IMR-90 (cell line): ENCODE measurements at regions not wholly inside any gene's neighbourhood (a gene's known extent, or its start where the extent isn't known, plus 50 kb on each side); places are given as distances from the start of the nearest gene placed in this dataset.

Source experiments
- ATAC-seq: fragments of 200-7000 bp; cut with Tn5 transposase; 2 replicates; pipeline ENCODE4 v1.9.1; 2020; ENCODE audit warnings: low read depth, mild to moderate bottlenecking, moderate library complexity
- BruUV-seq: library from RNA; stranded (reverse); fragments of 400-500 nt; replicated peaks from 2 replicates; lab custom pipeline; 2021; lab: Mats Ljungman, UMichigan
- CTCF ChIA-PET: fragments of 300-600 bp; formaldehyde crosslinking; extraction: SDS; loops from one replicate; lab custom pipeline; 2021; ENCODE audit warnings: antibody characterized with exemption; lab: Yijun Ruan, JAX
- POLR2A ChIA-PET: fragments of 300-600 bp; sonication (Branson Sonifier 250); formaldehyde crosslinking; loops from one replicate; lab custom pipeline; 2022; ENCODE audit warnings: antibody characterized with exemption; ENCODE audit not compliant: unreplicated experiment; lab: Charles Lee
- DNase-seq: peaks from one replicate; pipeline ENCODE4 v3.0.0; 2013
- H2AFZ ChIP-seq: replicated peaks from 2 replicates; pipeline ENCODE3; 2013; ENCODE audit warnings: low read length, mild to moderate bottlenecking; ENCODE audit not compliant: poor library complexity
- H2AK5ac ChIP-seq: 2 replicates; pipeline ENCODE4 v1.6.1; 2013; ENCODE audit warnings: low read depth, low read length, inconsistent platforms
- H2AK9ac ChIP-seq: replicated peaks from 2 replicates; pipeline ENCODE3; 2013; ENCODE audit warnings: mild to moderate bottlenecking, low read depth, low read length, moderate library complexity; ENCODE audit not compliant: poor library complexity
- H2BK120ac ChIP-seq: 2 replicates; pipeline ENCODE4 v1.6.1; 2013; ENCODE audit warnings: low read depth, low read length, inconsistent platforms
- H2BK15ac ChIP-seq: 3 replicates; pipeline ENCODE4 v1.6.1; 2013; ENCODE audit warnings: low read depth, low read length, inconsistent platforms
- H2BK20ac ChIP-seq: 2 replicates; pipeline ENCODE4 v1.6.1; 2013; ENCODE audit warnings: low read depth, mild to moderate bottlenecking, inconsistent platforms, low read length, moderate library complexity
- H2BK5ac ChIP-seq: 2 replicates; pipeline ENCODE4 v1.6.1; 2013; ENCODE audit warnings: mild to moderate bottlenecking, low read depth, low read length, inconsistent platforms; ENCODE audit not compliant: poor library complexity, severe bottlenecking
- H3K14ac ChIP-seq: replicated peaks from 2 replicates; pipeline ENCODE4 v1.6.1; 2013; ENCODE audit warnings: low read depth, low read length, inconsistent platforms
- H3K18ac ChIP-seq: 2 replicates; pipeline ENCODE4 v1.6.1; 2013; ENCODE audit warnings: low read depth, low read length, control low read depth
- H3K23ac ChIP-seq: 2 replicates; pipeline ENCODE4 v1.6.1; 2013; ENCODE audit warnings: low read depth, low read length, inconsistent platforms
- H3K27ac ChIP-seq: 2 replicates; pipeline ENCODE4 v1.5.1; 2013; ENCODE audit warnings: mild to moderate bottlenecking, control low read depth, low read length; ENCODE audit not compliant: insufficient read depth
- H3K27me3 ChIP-seq: 2 replicates; pipeline ENCODE4 v1.6.1; 2013; ENCODE audit warnings: low read length; ENCODE audit not compliant: control insufficient read depth, insufficient read depth
- H3K36me3 ChIP-seq: 2 replicates; pipeline ENCODE4 v1.6.1; 2013; ENCODE audit warnings: low read length, mixed read lengths; ENCODE audit not compliant: control insufficient read depth, insufficient read depth
- H3K4ac ChIP-seq: 2 replicates; pipeline ENCODE4 v1.6.1; 2013; ENCODE audit warnings: low read depth, low read length, inconsistent platforms
- H3K4me1 ChIP-seq: 2 replicates; pipeline ENCODE4 v1.6.1; 2013; ENCODE audit warnings: low read length, mixed read lengths; ENCODE audit not compliant: control insufficient read depth, insufficient read depth
- H3K4me2 ChIP-seq: 2 replicates; pipeline ENCODE4 v1.6.1; 2013; ENCODE audit warnings: low read depth, mild to moderate bottlenecking, control low read depth, low read length, moderate library complexity
- H3K4me3 ChIP-seq: 2 replicates; pipeline ENCODE4 v1.5.1; 2013; ENCODE audit warnings: low read depth, mild to moderate bottlenecking, control low read depth, low read length, moderate library complexity; ENCODE audit not compliant: insufficient read depth
- H3K56ac ChIP-seq: 2 replicates; pipeline ENCODE4 v1.6.1; 2013; ENCODE audit warnings: low read length, inconsistent platforms; ENCODE audit not compliant: insufficient read depth; ENCODE audit errors: extremely low read depth
- H3K79me1 ChIP-seq, 2 experiments: 2 replicates each; pipeline ENCODE4 v1.6.1; 2013; ENCODE audit warnings: low read length in 2 of 2, inconsistent platforms in 1 of 2, low read depth in 1 of 2
- H3K9ac ChIP-seq: 2 replicates; pipeline ENCODE4 v1.6.1; 2013; ENCODE audit warnings: low read depth, low read length, control low read depth
- H3K9me1 ChIP-seq: 2 replicates; pipeline ENCODE4 v1.6.1; 2013; ENCODE audit warnings: low read length, inconsistent platforms; ENCODE audit not compliant: insufficient read depth
- H3K9me3 ChIP-seq: 2 replicates; pipeline ENCODE4 v1.6.1; 2013; ENCODE audit warnings: low read length; ENCODE audit not compliant: control insufficient read depth, insufficient read depth
- H4K20me1 ChIP-seq: 2 replicates; pipeline ENCODE4 v1.6.1; 2013; ENCODE audit warnings: low read length, inconsistent platforms; ENCODE audit not compliant: insufficient read depth
- H4K5ac ChIP-seq: 2 replicates; pipeline ENCODE4 v1.6.1; 2013; ENCODE audit warnings: mild to moderate bottlenecking, low read depth, low read length, control low read depth
- H4K8ac ChIP-seq, 2 experiments: 2 replicates each; pipeline ENCODE4 v1.6.1; 2013; ENCODE audit warnings: low read depth in 2 of 2, low read length in 2 of 2, control low read depth in 1 of 2, inconsistent platforms in 1 of 2
- H4K91ac ChIP-seq: 2 replicates; pipeline ENCODE4 v1.6.1; 2013; ENCODE audit warnings: low read depth, low read length, inconsistent platforms; ENCODE audit not compliant: insufficient read depth
- BHLHE40 ChIP-seq: fragments of 150-350 bp; IDR thresholded peaks from 2 replicates; pipeline ENCODE4 v1.6.1; 2016; ENCODE audit warnings: mild to moderate bottlenecking, low read depth, low read length
- FOS ChIP-seq: fragments of 150-350 bp; IDR thresholded peaks from 2 replicates; pipeline ENCODE4 v1.6.1; 2016; ENCODE audit warnings: low read depth, low read length
- MAZ ChIP-seq: IDR thresholded peaks from 2 replicates; pipeline ENCODE4 v1.6.1; 2012; ENCODE audit warnings: low read depth, mild to moderate bottlenecking, low read length, improper control_type of control experiment, moderate library complexity, borderline replicate concordance
- RAD21 ChIP-seq: IDR thresholded peaks from 2 replicates; pipeline ENCODE4 v1.6.1; 2012; ENCODE audit warnings: low read length, improper control_type of control experiment
- RCOR1 ChIP-seq: IDR thresholded peaks from 2 replicates; pipeline ENCODE4 v1.6.1; 2012; ENCODE audit warnings: mild to moderate bottlenecking, low read length, improper control_type of control experiment; ENCODE audit not compliant: insufficient replicate concordance
- RFX5 ChIP-seq: IDR thresholded peaks from 2 replicates; pipeline ENCODE4 v1.8.0; 2012; ENCODE audit warnings: low read depth, mild to moderate bottlenecking, low read length, moderate library complexity
- SMC3 ChIP-seq: fragments of 150-350 bp; IDR thresholded peaks from 2 replicates; pipeline ENCODE4 v1.6.1; 2016; ENCODE audit warnings: low read depth, mild to moderate bottlenecking, antibody characterized with exemption, low read length, moderate library complexity
- WGBS, 2 experiments: methylation state at CpG; one replicate each; pipeline versions ENCODE4 v1.1.5 to v1.1.7; 2013; ENCODE audit warnings: missing lambda C conversion rate in 2 of 2; ENCODE audit not compliant: insufficient read length in 1 of 2; ENCODE audit errors: extremely low coverage in 2 of 2; 5-methylcytosine and 5-hydroxymethylcytosine counted together
- dilution Hi-C: fragments of 300-500 bp; cut with HindIII; formaldehyde crosslinking; loops from one replicate; pipeline ENCODE4 v1.14.3; 2018; ENCODE audit warnings: low sequenced_read_pairs; ENCODE audit not compliant: unreplicated experiment
- in situ Hi-C: fragments of 300-500 bp; cut with MboI; formaldehyde crosslinking; loops from 3 replicates; pipeline ENCODE4 v1.14.3; 2019; ENCODE audit warnings: low sequenced_read_pairs, inconsistent platforms, mixed read lengths
- intact Hi-C: fragments of 100-400 bp; cut with micrococcal nuclease; formaldehyde crosslinking; loops from 2 replicates; pipeline ENCODE4 v1.10.0; 2022
- TF ChIP-seq, protein P1 (sequence below): fragments of 150-350 bp; IDR thresholded peaks from 2 replicates; pipeline ENCODE4 v1.6.1; 2017; ENCODE audit warnings: mild to moderate bottlenecking, antibody characterized with exemption, low read length, low read depth

DNA sequence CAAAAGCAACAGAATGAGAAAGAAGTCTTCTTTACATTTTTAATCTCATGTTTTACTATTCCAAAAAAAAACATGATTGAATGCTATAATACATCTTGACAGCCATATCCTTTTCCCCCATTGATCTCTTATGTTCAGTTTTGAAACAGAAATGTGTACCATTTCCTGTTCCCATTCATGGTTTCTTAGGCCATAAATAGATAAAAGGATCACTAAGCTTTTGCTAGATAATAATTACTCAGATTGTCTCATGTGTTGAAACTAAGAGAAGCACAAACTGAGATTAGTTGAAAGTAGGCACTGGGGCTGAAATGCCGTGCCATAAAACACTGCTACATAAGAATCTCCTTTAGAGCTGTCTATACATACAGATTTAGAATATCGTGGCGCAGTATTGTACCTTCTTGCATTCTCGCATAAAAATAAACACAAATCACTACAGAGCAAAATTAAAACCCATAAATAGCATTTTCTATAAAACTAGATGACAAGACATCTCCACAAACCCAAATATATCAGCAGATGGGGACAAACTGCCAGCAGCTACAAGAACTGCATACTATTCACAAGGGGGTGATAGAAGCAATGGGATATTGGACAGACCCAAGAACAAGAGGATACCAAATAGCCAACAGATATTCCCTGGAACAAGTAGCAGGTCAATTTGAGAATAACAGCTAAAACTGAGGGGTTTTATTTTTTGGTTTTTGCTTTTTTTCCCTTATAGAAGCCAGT is 405.3 kb upstream of the PRMT6 start:
- Histone ChIP-seq H3K4me3 (no peak overlapping the region), H3K27ac (no peak overlapping the region), H3K79me1 (no peaks in the 10 kb centered on the region), H3K9ac (no peak overlapping the region), H2BK15ac (no peak overlapping the region), H2BK5ac (no peak overlapping the region), H4K8ac (no peak overlapping the region), H3K56ac (no peak overlapping the region), H2AFZ (no peak overlapping the region), H3K36me3 (no peaks in the 10 kb centered on the region), H3K4me1 (no peaks in the 10 kb centered on the region), H2AK9ac (no peak overlapping the region), H3K14ac (no peak overlapping the region), H3K23ac (no peak overlapping the region), H3K9me3 (no peaks in the 10 kb centered on the region), H3K4me2 (no peak overlapping the region), H2AK5ac (no peak overlapping the region), H3K27me3 (no peaks in the 10 kb centered on the region), H4K20me1 (no peaks in the 10 kb centered on the region), H3K9me1 (no peaks in the 10 kb centered on the region), H3K18ac (no peak overlapping the region), H4K91ac (no peak overlapping the region), H4K5ac (no peak overlapping the region), H2BK20ac (no peak overlapping the region), H2BK120ac (no peak overlapping the region), H3K4ac (no peak overlapping the region)
- DNase-seq, result no peak
- dilution Hi-C loops (no loop called here), intact Hi-C loops (no loop called here), in situ Hi-C loops (no loop called here)
- ATAC-seq, result no peak
- POLR2A ChIA-PET, result no interaction called here
- TF ChIP-seq FOS (no peak), RCOR1 (no peak), RAD21 (no peak), MAZ (no peak), RFX5 (no peak), BHLHE40 (no peak), SMC3 (no peak)
- TF ChIP-seq, protein P1, sequence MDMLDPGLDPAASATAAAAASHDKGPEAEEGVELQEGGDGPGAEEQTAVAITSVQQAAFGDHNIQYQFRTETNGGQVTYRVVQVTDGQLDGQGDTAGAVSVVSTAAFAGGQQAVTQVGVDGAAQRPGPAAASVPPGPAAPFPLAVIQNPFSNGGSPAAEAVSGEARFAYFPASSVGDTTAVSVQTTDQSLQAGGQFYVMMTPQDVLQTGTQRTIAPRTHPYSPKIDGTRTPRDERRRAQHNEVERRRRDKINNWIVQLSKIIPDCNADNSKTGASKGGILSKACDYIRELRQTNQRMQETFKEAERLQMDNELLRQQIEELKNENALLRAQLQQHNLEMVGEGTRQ, result no peak
- CTCF ChIA-PET, result no interaction called here
- WGBS, 2 experiments, result no CpG with 5 or more reads among the region's 4 CpGs
- no TSS peak for BruUV-seq
